Activated CD4-positive, alpha-beta T cell treated with anti-CD3 and anti-CD28 coated beads for 36 hours (primary cell): ENCODE measurements at regions not wholly inside any gene's neighbourhood (a gene's known extent, or its start where the extent isn't known, plus 50 kb on each side); places are given as distances from the start of the nearest gene placed in this dataset.
A peak's percentile ranks its signal among the peaks of the same experiment; 100 is the strongest.

ENCODE experiments used
- ATAC-seq: fragments of 200-7000 bp; cut with Tn5 transposase; one replicate; pipeline ENCODE4 v1.10.0; 2021; ENCODE audit warnings: mild to moderate bottlenecking, moderate library complexity
- CTCF ChIA-PET: fragments of 350-600 bp; sonication (Branson Sonifier 250); formaldehyde crosslinking; loops from one replicate; lab custom pipeline; 2021; ENCODE audit warnings: antibody characterized with exemption; lab: Charles Lee
- POLR2A ChIA-PET: fragments of 350-600 bp; sonication (Branson Sonifier 250); formaldehyde crosslinking; loops from one replicate; lab custom pipeline; 2021; ENCODE audit warnings: antibody characterized with exemption, inconsistent platforms; lab: Charles Lee
- DNase-seq: peaks from one replicate; pipeline ENCODE4 v3.0.0-alpha.2; 2020
- H3K27ac Mint-ChIP-seq: one replicate; pipeline ENCODE4 v1.8.0; 2021; ENCODE audit warnings: mixed read lengths
- H3K27me3 Mint-ChIP-seq: one replicate; pipeline ENCODE4 v1.8.0; 2021; ENCODE audit warnings: mixed read lengths
- H3K36me3 Mint-ChIP-seq: one replicate; pipeline ENCODE4 v1.8.0; 2021; ENCODE audit warnings: low read depth, mixed read lengths
- H3K4me1 Mint-ChIP-seq: one replicate; pipeline ENCODE4 v1.8.0; 2021; ENCODE audit warnings: mixed read lengths
- H3K4me3 Mint-ChIP-seq: one replicate; pipeline ENCODE4 v1.8.0; 2021; ENCODE audit warnings: mild to moderate bottlenecking, moderate library complexity, mixed read lengths
- H3K9me3 Mint-ChIP-seq: one replicate; pipeline ENCODE4 v1.8.0; 2021; ENCODE audit warnings: low read depth, mixed read lengths
- intact Hi-C, 2 experiments: fragments of 100-400 bp; cut with DNase I in 1 of 2; cut with micrococcal nuclease in 1 of 2; formaldehyde crosslinking; loops; one replicate each; pipeline versions ENCODE4 v1.14.2 to v1.15.1; 2022 to 2024; cut with DNase I, micrococcal nuclease

DNA sequence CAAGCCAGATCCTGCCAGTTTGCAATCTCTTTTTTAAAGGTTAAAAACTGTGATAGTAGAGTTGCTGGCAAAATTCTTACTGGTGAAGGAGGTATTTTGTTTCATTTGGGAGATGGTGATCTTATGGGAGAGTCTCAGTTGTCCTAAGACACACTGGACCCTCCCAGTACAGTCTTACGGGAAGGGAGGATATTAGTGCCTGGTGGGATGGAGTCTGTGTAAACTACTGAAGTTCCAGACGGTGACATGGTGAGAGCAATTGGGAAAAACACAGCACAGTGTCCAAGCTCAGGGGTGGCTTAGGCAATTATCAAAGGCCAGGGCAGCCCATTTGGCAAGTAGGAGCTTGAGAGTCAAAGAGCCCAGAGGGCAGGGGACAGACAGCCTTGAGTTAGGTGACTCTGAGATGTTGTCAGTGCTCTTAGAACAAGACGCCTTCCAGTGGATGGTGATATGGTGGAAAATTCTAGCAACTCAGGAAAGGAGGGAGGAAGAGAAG, 143.7 kb upstream of the CCDC68 start:
- no peaks in the 10 kb centered on the region for H3K9me3 Mint-ChIP-seq
- H3K27ac Mint-ChIP-seq, result no peak overlapping the region
- ATAC-seq (no peak), DNase-seq (no peak)
- intact Hi-C loops, result no loop called here
- H3K4me3 Mint-ChIP-seq, result no peak overlapping the region
- H3K36me3 Mint-ChIP-seq, result no peaks in the 10 kb centered on the region
- ChIA-PET POLR2A (no interaction called here), CTCF (no interaction called here)
- no peaks in the 10 kb centered on the region for H3K4me1 Mint-ChIP-seq
- H3K27me3 Mint-ChIP-seq, result peaks cover 7% of the 10 kb centered on the region

DNA sequence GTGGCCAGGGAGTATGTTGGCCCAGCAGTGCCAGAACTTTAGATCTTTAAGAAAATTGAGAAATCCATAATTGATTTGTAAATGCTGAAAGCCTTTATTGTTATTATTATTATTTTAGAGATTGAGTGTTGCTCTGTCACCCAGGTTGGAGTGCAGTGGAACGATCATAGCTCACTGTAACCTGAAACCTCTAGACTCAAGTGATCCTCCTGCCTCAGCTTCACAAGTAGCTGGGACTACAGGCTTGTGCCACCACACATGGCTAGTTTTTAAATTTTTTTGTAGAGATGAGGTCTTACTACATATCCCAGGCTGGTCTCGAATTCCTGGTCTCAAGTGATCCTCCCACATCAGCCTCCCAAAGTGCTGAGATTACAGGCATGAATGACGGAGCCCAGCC, 143.2 kb upstream of the CCDC68 start:
- no peak overlapping the region for H3K4me3 Mint-ChIP-seq
- intact Hi-C loops, result no loop called here
- H3K27me3 Mint-ChIP-seq, result peaks cover 7% of the 10 kb centered on the region
- H3K4me1 Mint-ChIP-seq, result no peaks in the 10 kb centered on the region
- CTCF ChIA-PET, result no interaction called here
- POLR2A ChIA-PET, result no interaction called here
- H3K9me3 Mint-ChIP-seq, result no peaks in the 10 kb centered on the region
- no peak for DNase-seq
- no peak overlapping the region for H3K27ac Mint-ChIP-seq
- no peaks in the 10 kb centered on the region for H3K36me3 Mint-ChIP-seq
- ATAC-seq, result no peak

- DNase-seq, result no peak
- CTCF ChIA-PET, result interaction anchor here (0.5 kb wide), 1 partner anchor 741 kb away, joined by 3 read pairs; no protein-coding TSS in a partner anchor
- Mint-ChIP-seq H3K4me3 (no peak overlapping the region), H3K9me3 (no peaks in the 10 kb centered on the region), H3K27ac (no peak overlapping the region), H3K36me3 (no peaks in the 10 kb centered on the region), H3K27me3 (peaks cover 7% of the 10 kb centered on the region), H3K4me1 (no peaks in the 10 kb centered on the region)
- POLR2A ChIA-PET, result no interaction called here
- intact Hi-C loops, result no loop called here
- ATAC-seq, result no peak
These were observed 142.2 kb upstream of the CCDC68 start for GRCh38 chr18:55101458-55101824.

DNA sequence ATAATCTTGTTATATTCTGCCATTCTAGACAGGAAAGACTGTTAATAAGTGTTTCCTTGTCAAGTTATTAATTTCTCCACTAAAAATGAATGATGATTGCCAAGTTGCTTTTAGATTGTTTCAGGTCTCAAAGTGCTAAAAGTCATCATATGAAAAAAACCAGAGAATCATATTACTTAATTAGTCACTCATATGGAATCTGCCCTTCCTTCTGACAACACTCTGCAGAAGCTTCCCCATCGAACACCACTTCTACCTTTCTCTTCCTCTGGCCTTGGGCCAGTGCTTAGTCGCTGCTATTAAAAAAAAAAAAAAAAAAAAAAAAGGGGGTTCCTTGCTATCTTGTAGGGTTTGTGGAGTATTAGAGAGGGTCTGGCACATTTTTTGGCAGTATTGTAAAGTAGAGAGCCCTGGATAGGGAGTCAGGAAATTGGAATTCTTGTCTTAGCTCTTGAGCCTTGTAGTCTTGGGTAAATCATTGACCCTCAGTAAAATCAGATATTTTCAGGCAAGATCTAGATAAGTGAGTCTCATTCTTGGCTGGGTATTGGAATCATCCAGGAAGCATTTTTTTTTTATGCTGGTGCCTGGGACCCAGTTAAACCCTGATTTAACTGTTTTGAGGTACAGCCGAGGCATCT, 141.7 kb upstream of the CCDC68 start:
- Mint-ChIP-seq H3K27ac (no peak overlapping the region), H3K36me3 (no peaks in the 10 kb centered on the region), H3K9me3 (no peaks in the 10 kb centered on the region), H3K4me1 (no peaks in the 10 kb centered on the region), H3K27me3 (peaks cover 7% of the 10 kb centered on the region), H3K4me3 (no peak overlapping the region)
- POLR2A ChIA-PET, result no interaction called here
- DNase-seq, result no peak
- ATAC-seq, result no peak
- intact Hi-C loops, result no loop called here
- CTCF ChIA-PET, result interaction anchor here (0.5 kb wide), 1 partner anchor 741 kb away, joined by 3 read pairs; no protein-coding TSS in a partner anchor

- no peak overlapping the region for H3K4me3 Mint-ChIP-seq
- CTCF ChIA-PET, result no interaction called here
- ATAC-seq (no peak), DNase-seq (no peak)
- POLR2A ChIA-PET, result no interaction called here
- intact Hi-C loops, result no loop called here
- H3K27ac Mint-ChIP-seq, result no peak overlapping the region
- H3K9me3 Mint-ChIP-seq, result no peaks in the 10 kb centered on the region
- peaks cover 5% of the 10 kb centered on the region for H3K27me3 Mint-ChIP-seq
- H3K4me1 Mint-ChIP-seq, result no peaks in the 10 kb centered on the region
- no peaks in the 10 kb centered on the region for H3K36me3 Mint-ChIP-seq
These were observed 138.4 kb upstream of the CCDC68 start for GRCh38 chr18:55097456-55098170.

- no peak overlapping the region for H3K27ac Mint-ChIP-seq
- no peak overlapping the region for H3K4me3 Mint-ChIP-seq
- no peaks in the 10 kb centered on the region for H3K4me1 Mint-ChIP-seq
- peaks cover 8% of the 10 kb centered on the region for H3K27me3 Mint-ChIP-seq
- intact Hi-C loops, result no loop called here
- no peak for ATAC-seq
- ChIA-PET CTCF (no interaction called here), POLR2A (no interaction called here)
- no peaks in the 10 kb centered on the region for H3K36me3 Mint-ChIP-seq
- peak; percentile 5 for DNase-seq
- no peaks in the 10 kb centered on the region for H3K9me3 Mint-ChIP-seq
These were observed 137.1 kb upstream of the CCDC68 start for GRCh38 chr18:55096263-55096951.

DNA sequence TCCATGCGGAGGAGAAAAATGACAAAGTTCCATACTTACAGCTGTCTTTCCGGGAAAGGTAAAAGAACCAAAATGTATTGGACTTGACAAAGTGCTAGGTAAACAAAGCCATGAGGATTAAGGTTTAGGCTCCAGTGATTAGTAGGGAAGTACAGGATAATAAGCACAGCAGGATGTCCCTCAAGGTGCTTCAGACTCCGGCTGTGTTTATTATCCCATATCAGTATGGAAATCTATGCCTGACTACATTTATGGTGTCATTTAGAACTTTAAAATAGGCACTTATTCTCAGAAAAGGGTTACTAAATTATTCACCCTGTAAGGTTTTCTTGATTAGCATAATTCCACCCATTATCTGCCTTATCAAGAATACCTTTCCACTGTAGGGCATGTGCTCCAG, 136.3 kb upstream of the CCDC68 start:
- DNase-seq, result no peak
- no peaks in the 10 kb centered on the region for H3K9me3 Mint-ChIP-seq
- no peak overlapping the region for H3K4me3 Mint-ChIP-seq
- intact Hi-C loops, result no loop called here
- H3K36me3 Mint-ChIP-seq, result no peaks in the 10 kb centered on the region
- CTCF ChIA-PET, result no interaction called here
- no peaks in the 10 kb centered on the region for H3K4me1 Mint-ChIP-seq
- ATAC-seq, result no peak
- POLR2A ChIA-PET, result no interaction called here
- H3K27ac Mint-ChIP-seq, result no peak overlapping the region
- peaks cover 8% of the 10 kb centered on the region for H3K27me3 Mint-ChIP-seq

DNA sequence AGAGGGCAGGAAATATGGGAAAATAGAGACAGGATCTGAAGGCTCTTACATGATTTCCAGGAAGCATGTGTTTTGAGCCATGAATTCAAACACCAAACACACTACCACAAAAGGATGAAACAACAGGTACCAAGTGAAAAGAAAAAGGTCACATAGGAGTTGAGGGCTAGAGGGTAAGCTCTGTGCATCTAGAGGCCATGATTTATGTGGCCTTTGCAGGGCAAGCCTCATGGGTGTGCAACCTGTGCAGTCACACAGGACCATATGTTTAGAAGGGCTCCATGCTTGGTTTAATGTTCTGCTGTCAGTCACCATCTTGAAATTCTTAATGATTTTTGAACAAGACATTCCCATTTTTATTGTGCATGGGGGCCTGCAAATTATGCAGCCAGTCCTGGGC, 134.5 kb upstream of the CCDC68 start:
- ChIA-PET POLR2A (no interaction called here), CTCF (no interaction called here)
- ATAC-seq (no peak), DNase-seq (no peak)
- Mint-ChIP-seq H3K9me3 (no peaks in the 10 kb centered on the region), H3K4me3 (no peak overlapping the region), H3K4me1 (no peaks in the 10 kb centered on the region), H3K36me3 (no peaks in the 10 kb centered on the region), H3K27me3 (peaks cover 3% of the 10 kb centered on the region), H3K27ac (no peak overlapping the region)
- intact Hi-C loops, result no loop called here

DNA sequence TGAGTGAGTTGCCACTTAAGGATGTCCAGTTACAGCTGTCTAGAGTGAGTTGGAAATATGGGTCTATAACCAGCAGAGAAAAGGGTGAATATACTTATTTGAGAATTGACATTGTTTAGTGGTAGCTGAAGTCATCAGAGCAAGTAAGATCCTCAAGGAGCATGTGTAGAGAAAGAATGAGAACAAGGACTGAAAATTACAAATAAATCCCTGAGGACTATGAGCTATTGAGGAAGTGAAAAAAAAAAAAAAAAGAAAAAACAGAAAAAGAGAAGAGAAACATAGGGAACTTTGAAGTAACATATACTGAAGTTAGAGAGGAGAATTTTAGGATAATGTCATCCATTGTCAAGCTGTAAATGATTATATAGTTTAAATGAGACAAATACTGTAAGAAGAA, 134.0 kb upstream of the CCDC68 start:
- intact Hi-C loops, result no loop called here
- Mint-ChIP-seq H3K27me3 (peaks cover 3% of the 10 kb centered on the region), H3K27ac (no peak overlapping the region), H3K36me3 (no peaks in the 10 kb centered on the region), H3K4me3 (no peak overlapping the region), H3K9me3 (no peaks in the 10 kb centered on the region), H3K4me1 (no peaks in the 10 kb centered on the region)
- ATAC-seq (no peak), DNase-seq (no peak)
- CTCF ChIA-PET, result no interaction called here
- POLR2A ChIA-PET, result no interaction called here

DNA sequence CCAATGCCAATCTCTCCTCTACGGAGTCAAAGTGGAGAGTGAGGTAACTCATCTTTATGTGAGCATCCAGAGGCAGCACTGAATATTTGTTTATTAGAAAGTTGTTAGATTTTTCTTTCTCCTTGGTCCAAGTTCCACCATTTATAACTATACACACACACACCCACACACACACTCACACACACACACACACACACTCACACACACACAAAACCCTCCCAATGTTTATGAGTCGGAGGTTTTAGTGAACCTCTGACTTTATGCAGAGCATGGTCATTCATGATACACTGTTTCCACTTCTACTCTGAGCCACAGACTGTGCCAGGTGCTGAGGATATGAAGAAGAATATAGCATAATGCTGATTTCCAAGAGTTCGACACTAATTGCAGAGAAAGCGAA, 132.9 kb upstream of the CCDC68 start:
- POLR2A ChIA-PET, result no interaction called here
- Mint-ChIP-seq H3K9me3 (no peaks in the 10 kb centered on the region), H3K27me3 (peaks cover 3% of the 10 kb centered on the region), H3K4me1 (no peaks in the 10 kb centered on the region), H3K36me3 (no peaks in the 10 kb centered on the region), H3K27ac (no peak overlapping the region), H3K4me3 (no peak overlapping the region)
- DNase-seq, result no peak
- intact Hi-C loops, result no loop called here
- CTCF ChIA-PET, result no interaction called here
- ATAC-seq, result no peak

DNA sequence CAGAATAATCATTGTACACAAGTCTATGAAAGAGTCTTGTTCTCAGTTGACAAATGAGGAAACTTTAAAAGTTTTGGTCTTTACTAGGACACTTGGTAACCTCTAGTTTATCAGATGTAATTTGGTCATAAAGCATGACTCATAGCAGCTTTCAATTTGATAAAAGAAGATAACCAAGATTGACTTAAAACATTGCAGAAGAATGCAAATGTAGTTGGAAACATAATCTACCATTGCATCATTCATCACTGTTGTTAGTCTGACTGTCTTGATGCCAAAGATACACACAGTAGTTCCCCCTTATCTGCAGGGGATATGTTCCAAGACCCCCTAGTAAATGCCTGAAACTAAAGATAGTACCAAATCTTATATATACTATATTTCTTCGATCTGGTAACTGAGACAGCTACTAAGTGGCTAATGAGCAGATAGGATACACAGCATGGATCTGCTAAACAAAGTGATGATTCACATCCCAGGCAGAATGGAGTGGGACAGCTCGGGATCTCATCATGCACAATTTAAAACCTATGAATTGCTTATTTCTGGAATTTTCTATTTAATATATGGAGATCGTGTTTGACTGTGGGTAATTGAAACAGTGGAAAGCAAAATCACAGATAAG, 131.4 kb upstream of the CCDC68 start:
- Mint-ChIP-seq H3K27me3 (peaks cover 6% of the 10 kb centered on the region), H3K4me3 (no peak overlapping the region), H3K4me1 (no peaks in the 10 kb centered on the region), H3K27ac (no peak overlapping the region), H3K36me3 (no peaks in the 10 kb centered on the region), H3K9me3 (no peaks in the 10 kb centered on the region)
- intact Hi-C loops, result no loop called here
- DNase-seq, result no peak
- POLR2A ChIA-PET, result no interaction called here
- CTCF ChIA-PET, result no interaction called here
- ATAC-seq, result no peak
